Mesenchymal stem cell (in vitro differentiated cells and primary cell): ENCODE measurements at regions not wholly inside any gene's neighbourhood (a gene's known extent, or its start where the extent isn't known, plus 50 kb on each side); places are given as distances from the start of the nearest gene placed in this dataset.
"Not testable (repeated sequence)": the region's sequence is repeated elsewhere in the genome, so short reads cannot be mapped to it uniquely, and the experiment has no call there.

Source experiments
- DNase-seq: peaks from one replicate; pipeline ENCODE4 v3.0.0-alpha.2; 2013
- H2AFZ ChIP-seq: one replicate; pipeline ENCODE4 v1.6.1; 2013; ENCODE audit warnings: low read depth, mild to moderate bottlenecking, control low read depth, inconsistent platforms, low read length, moderate library complexity
- H2AK5ac ChIP-seq: 2 replicates; pipeline ENCODE4 v1.6.1; 2013; ENCODE audit warnings: low read length, moderate library complexity, mild to moderate bottlenecking, inconsistent platforms; ENCODE audit not compliant: severe bottlenecking
- H2BK120ac ChIP-seq: one replicate; pipeline ENCODE4 v1.6.1; 2013; ENCODE audit warnings: low read depth, mild to moderate bottlenecking, inconsistent platforms, low read length, moderate library complexity
- H2BK12ac ChIP-seq, 2 experiments: one replicate each; pipeline ENCODE4 v1.6.1; 2013; ENCODE audit warnings: inconsistent platforms in 2 of 2, low read length in 2 of 2, mild to moderate bottlenecking in 2 of 2, moderate library complexity in 2 of 2, control low read depth in 1 of 2
- H2BK15ac ChIP-seq: one replicate; pipeline ENCODE4 v1.6.1; 2013; ENCODE audit warnings: mild to moderate bottlenecking, low read depth, inconsistent platforms; ENCODE audit not compliant: poor library complexity, severe bottlenecking
- H2BK5ac ChIP-seq: 2 replicates; pipeline ENCODE4 v1.6.1; 2013; ENCODE audit warnings: low read depth, mild to moderate bottlenecking, low read length, control low read depth, inconsistent platforms; ENCODE audit not compliant: poor library complexity, severe bottlenecking
- H3K14ac ChIP-seq, 2 experiments: one replicate each; pipeline ENCODE4 v1.6.1; 2013; ENCODE audit warnings: inconsistent platforms in 2 of 2, low read length in 2 of 2, control low read depth in 1 of 2, mild to moderate bottlenecking in 1 of 2, moderate library complexity in 1 of 2
- H3K18ac ChIP-seq, 2 experiments: one replicate each; pipeline ENCODE4 v1.6.1; 2013; ENCODE audit warnings: inconsistent platforms in 2 of 2, low read length in 2 of 2, control low read depth in 1 of 2, low read depth in 1 of 2, mild to moderate bottlenecking in 1 of 2
- H3K23ac ChIP-seq, 2 experiments: one replicate each; pipeline ENCODE4 v1.6.1; 2013; ENCODE audit warnings: inconsistent platforms in 2 of 2, low read length in 2 of 2, mild to moderate bottlenecking in 2 of 2, moderate library complexity in 2 of 2, control low read depth in 1 of 2
- H3K27ac ChIP-seq: 2 replicates; pipeline ENCODE4 v1.5.1; 2013; ENCODE audit warnings: mild to moderate bottlenecking, moderate library complexity, low read length, control low read depth, inconsistent platforms; ENCODE audit not compliant: poor library complexity, severe bottlenecking
- H3K27me3 ChIP-seq, 2 experiments: 2 replicates each; pipeline versions ENCODE4 v1.6.1 to v1.7.0; 2013; ENCODE audit warnings: low read length in 2 of 2, mild to moderate bottlenecking in 2 of 2, moderate library complexity in 2 of 2, control low read depth in 1 of 2, inconsistent platforms in 1 of 2; ENCODE audit not compliant: control insufficient read depth in 1 of 2, insufficient read depth in 1 of 2
- H3K36me3 ChIP-seq, 2 experiments: 2 replicates each; pipeline versions ENCODE4 v1.6.1 to v1.7.0; 2013; ENCODE audit warnings: low read length in 2 of 2, control low read depth in 1 of 2, inconsistent platforms in 1 of 2, low read depth in 1 of 2, mild to moderate bottlenecking in 1 of 2; ENCODE audit not compliant: insufficient read depth in 2 of 2, control insufficient read depth in 1 of 2
- H3K4ac ChIP-seq, 2 experiments: one replicate each; pipeline ENCODE4 v1.6.1; 2013; ENCODE audit warnings: inconsistent platforms in 2 of 2, low read length in 2 of 2, mild to moderate bottlenecking in 2 of 2, moderate library complexity in 2 of 2, control low read depth in 1 of 2, low read depth in 1 of 2
- H3K4me1 ChIP-seq: 2 replicates; pipeline ENCODE4 v1.6.1; 2013; ENCODE audit warnings: low read depth, low read length, control low read depth; ENCODE audit not compliant: control insufficient read depth, insufficient read depth
- H3K4me2 ChIP-seq: 2 replicates; pipeline ENCODE4 v1.6.1; 2013; ENCODE audit warnings: low read length, mild to moderate bottlenecking, inconsistent platforms; ENCODE audit not compliant: poor library complexity, severe bottlenecking
- H3K4me3 ChIP-seq, 2 experiments: 2 replicates each; pipeline versions ENCODE4 v1.5.1 to v1.7.0; 2013; ENCODE audit warnings: low read length in 2 of 2, mild to moderate bottlenecking in 2 of 2, control low read depth in 1 of 2, low read depth in 1 of 2; ENCODE audit not compliant: insufficient read depth in 1 of 2
- H3K79me1 ChIP-seq: replicated peaks from 2 replicates; pipeline ENCODE4 v1.6.1; 2013; ENCODE audit warnings: mild to moderate bottlenecking, control low read depth, low read length, inconsistent platforms; ENCODE audit not compliant: poor library complexity, severe bottlenecking
- H3K9ac ChIP-seq: 2 replicates; pipeline ENCODE4 v1.7.0; 2013; ENCODE audit warnings: mild to moderate bottlenecking, low read length, moderate library complexity
- H3K9me3 ChIP-seq: 2 replicates; pipeline ENCODE4 v1.7.0; 2013; ENCODE audit warnings: mild to moderate bottlenecking, low read length; ENCODE audit not compliant: control insufficient read depth
- H4K8ac ChIP-seq: one replicate; pipeline ENCODE4 v1.6.1; 2013; ENCODE audit warnings: inconsistent platforms, mild to moderate bottlenecking, low read length, moderate library complexity
- H4K91ac ChIP-seq: one replicate; pipeline ENCODE4 v1.6.1; 2013; ENCODE audit warnings: mild to moderate bottlenecking, low read length, inconsistent platforms
- WGBS: methylation state at CpG from one replicate; pipeline ENCODE4 v1.1.7; 2013; ENCODE audit warnings: mixed read lengths; 5-methylcytosine and 5-hydroxymethylcytosine counted together

DNA sequence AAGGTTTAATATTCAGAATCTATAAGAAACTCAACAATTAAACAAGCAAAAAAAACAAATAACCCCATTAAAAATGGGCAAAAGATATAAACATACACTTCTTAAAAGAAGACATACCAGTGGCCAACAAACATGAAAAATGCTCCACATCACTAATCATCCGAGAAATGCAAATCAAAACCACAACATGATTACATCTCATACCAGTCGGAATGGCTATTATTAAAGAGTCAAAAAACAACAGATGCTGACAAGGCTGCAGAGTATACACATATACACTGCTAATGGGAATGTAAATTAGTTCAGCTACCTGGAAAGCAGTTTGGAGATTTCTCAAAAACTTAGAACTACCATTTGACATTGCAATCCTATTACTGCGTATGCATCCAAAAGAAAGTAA is 81.4 kb upstream of the NEK3 start:
- H3K27ac ChIP-seq, H3K23ac ChIP-seq, H3K4ac ChIP-seq, H3K4me3 ChIP-seq, H4K91ac ChIP-seq, H3K9me3 ChIP-seq, H3K79me1 ChIP-seq, H3K4me1 ChIP-seq, H4K8ac ChIP-seq, H3K4me2 ChIP-seq, H2BK12ac ChIP-seq, H2AFZ ChIP-seq, H3K36me3 ChIP-seq, H2AK5ac ChIP-seq, H2BK120ac ChIP-seq, H2BK5ac ChIP-seq, DNase-seq, H3K27me3 ChIP-seq, H3K9ac ChIP-seq, H3K18ac ChIP-seq, H3K14ac ChIP-seq, H2BK15ac ChIP-seq: not testable (repeated sequence)
- 100% methylated on average over 1 of the region's 3 CpGs for WGBS

DNA sequence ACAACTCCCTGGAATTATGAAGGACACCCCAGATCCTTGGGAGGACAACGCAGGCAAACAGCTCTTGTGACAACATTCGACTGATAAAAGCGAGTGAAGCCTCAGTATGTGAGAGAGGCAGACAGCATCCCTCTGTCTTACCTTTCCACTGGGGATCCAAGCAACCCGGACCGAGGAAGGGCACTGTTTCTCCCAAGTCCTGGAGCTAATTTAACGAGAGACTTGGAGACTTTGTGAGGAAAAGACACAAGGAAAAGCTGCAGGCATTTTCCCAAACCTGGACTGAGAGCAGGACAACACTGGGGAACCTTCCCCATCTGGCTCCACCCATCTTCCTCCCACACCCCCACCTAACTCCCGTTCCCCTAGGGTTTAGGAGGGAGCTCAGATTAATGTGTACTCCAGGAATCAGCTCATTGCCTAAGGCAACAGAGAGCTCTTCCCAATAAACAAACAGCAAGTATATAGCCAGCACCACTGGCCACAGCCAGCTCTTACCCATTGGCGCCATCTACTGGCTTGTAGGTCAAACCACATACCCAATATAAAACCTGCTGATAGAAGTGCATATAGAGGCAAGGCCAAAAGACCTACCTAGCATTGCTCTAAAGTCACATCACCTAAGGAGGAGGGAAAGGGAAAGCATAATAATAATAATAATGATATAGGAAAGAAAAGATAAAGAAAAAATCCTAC is 76.7 kb upstream of the NEK3 start:
- not testable (repeated sequence) for H2BK15ac ChIP-seq, H3K4me2 ChIP-seq, H3K36me3 ChIP-seq, H3K9me3 ChIP-seq, H3K27me3 ChIP-seq, H2AFZ ChIP-seq, H4K91ac ChIP-seq, H3K79me1 ChIP-seq, H4K8ac ChIP-seq, H3K27ac ChIP-seq, H3K23ac ChIP-seq, H2BK5ac ChIP-seq, H3K14ac ChIP-seq, H2AK5ac ChIP-seq, H3K4me3 ChIP-seq, H3K4me1 ChIP-seq, H3K4ac ChIP-seq, H2BK120ac ChIP-seq, H2BK12ac ChIP-seq, H3K18ac ChIP-seq
- WGBS, result no CpG with 5 or more reads among the region's 8 CpGs
- peak overlapping the region; percentile 68 for H3K9ac ChIP-seq
- DNase-seq, result peak; percentile 82

DNA sequence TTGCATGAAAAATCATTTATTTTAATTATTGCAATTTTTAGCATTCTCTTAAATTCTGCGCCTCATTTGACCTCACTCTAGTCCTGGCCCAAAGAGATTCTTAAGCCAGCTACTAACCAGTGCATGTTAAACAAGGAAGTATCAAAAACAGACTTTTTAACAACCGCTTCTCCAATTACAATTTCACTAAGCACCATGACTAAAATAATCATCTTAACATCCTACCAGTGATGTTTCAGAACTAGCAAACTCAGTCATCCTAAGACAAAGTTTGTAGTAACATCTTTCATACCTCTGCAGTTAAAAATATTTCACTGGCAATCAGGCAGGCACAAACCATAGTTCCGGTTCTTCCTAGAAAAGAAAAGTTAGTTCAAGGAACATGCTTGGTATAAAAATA is 75.5 kb upstream of the NEK3 start:
- not testable (repeated sequence) for H2BK12ac ChIP-seq, H3K4me1 ChIP-seq, H3K79me1 ChIP-seq, H2AK5ac ChIP-seq, H3K4me3 ChIP-seq, H3K4me2 ChIP-seq, H4K8ac ChIP-seq, H2BK120ac ChIP-seq, H3K27ac ChIP-seq, H3K9me3 ChIP-seq, H3K14ac ChIP-seq, H3K9ac ChIP-seq, H2BK5ac ChIP-seq, H3K27me3 ChIP-seq, DNase-seq, H3K23ac ChIP-seq, H2BK15ac ChIP-seq, H4K91ac ChIP-seq, H3K18ac ChIP-seq, H3K4ac ChIP-seq, H3K36me3 ChIP-seq, H2AFZ ChIP-seq
- WGBS, result 100% methylated on average over 1 of the region's 3 CpGs

DNA sequence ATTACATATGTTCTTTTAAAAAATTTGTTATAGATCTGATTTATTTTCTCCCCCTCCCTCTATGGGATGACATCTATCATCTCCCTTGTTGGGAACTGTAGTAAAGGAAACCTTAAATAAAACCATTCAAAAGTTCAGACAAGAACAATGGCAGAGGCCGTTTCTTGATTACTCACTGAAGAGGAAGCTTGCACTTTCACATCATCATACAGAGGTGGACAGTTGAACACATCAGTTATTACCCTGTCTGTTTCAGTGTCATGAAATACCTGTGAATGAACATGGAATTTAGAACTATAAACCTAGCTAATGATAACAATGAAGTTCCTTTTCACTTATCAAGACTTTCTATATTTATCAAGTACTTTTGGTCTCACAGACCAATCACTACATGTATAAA is 63.7 kb upstream of the NEK3 start:
- H3K23ac ChIP-seq, H2AFZ ChIP-seq, H4K91ac ChIP-seq, H4K8ac ChIP-seq, H3K9ac ChIP-seq, H3K4me3 ChIP-seq, H3K9me3 ChIP-seq, H3K4ac ChIP-seq, H3K14ac ChIP-seq, H3K36me3 ChIP-seq, H3K27ac ChIP-seq, H3K18ac ChIP-seq, DNase-seq, H2BK120ac ChIP-seq, H3K27me3 ChIP-seq, H2BK5ac ChIP-seq, H2BK12ac ChIP-seq, H3K79me1 ChIP-seq, H2AK5ac ChIP-seq, H3K4me2 ChIP-seq, H2BK15ac ChIP-seq, H3K4me1 ChIP-seq: not testable (repeated sequence)
- no CpG with 5 or more reads among the region's 1 CpG for whole genome bisulfite sequencing
